Vagina (tissue), 2 donors: ENCODE measurements at regions not wholly inside any gene's neighbourhood (a gene's known extent, or its start where the extent isn't known, plus 50 kb on each side); places are given as distances from the start of the nearest gene placed in this dataset.

ENCODE experiments used
- POLR2A ChIP-seq, 2 donors: fragments of 450-650 bp; IDR thresholded peaks; one replicate each; pipeline ENCODE4 v1.6.1; 2017; ENCODE audit warnings: antibody characterized with exemption in 2 of 2, mild to moderate bottlenecking in 2 of 2, moderate library complexity in 2 of 2
- POLR2AphosphoS5 ChIP-seq, 2 donors: sonication (generic); formaldehyde crosslinking; IDR thresholded peaks; one replicate each; pipeline ENCODE4 v1.9.0; 2017; ENCODE audit warnings: antibody characterized with exemption in 2 of 2, mild to moderate bottlenecking in 2 of 2, low read depth in 1 of 2; ENCODE audit not compliant: insufficient read depth in 1 of 2
- TF ChIP-seq, protein P1 (sequence below), 3 experiments: fragments of 450-650 bp in 2 of 3; fragments of 200-600 bp in 1 of 3; sonication (generic) in 1 of 3; IDR thresholded peaks; one replicate each; pipeline ENCODE4 v1.5.1; 2017 to 2019; ENCODE audit warnings: antibody characterized with exemption in 3 of 3, mild to moderate bottlenecking in 2 of 3, moderate library complexity in 2 of 3

DNA sequence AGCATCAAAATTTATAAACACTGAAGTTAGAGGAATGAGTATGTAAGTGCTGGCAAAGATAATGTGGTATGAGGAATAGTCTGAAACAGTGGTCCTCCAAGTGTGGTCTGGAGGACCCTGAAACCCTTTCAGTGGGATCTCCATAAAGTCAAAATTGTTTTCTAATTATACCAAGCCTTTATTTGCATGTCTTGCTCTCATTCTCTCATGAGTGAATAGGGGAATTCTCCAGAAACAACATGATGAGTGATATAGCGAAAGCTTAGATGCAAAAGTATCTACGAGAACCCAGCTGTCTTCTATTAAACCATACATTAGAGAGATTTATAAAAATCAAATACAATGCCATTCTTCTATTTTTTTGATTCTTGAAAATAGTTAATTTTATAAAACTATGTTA, 145.0 kb upstream of the RAG2 start:
- TF ChIP-seq POLR2AphosphoS5 (IDR thresholded peaks at IDR 0.05; ENCODE audit: insufficient read depth in 1 of 2, low read depth in 1 of 2) (no peak), POLR2A (IDR thresholded peaks at IDR 0.05) (no peak)
- TF ChIP-seq, protein P1, sequence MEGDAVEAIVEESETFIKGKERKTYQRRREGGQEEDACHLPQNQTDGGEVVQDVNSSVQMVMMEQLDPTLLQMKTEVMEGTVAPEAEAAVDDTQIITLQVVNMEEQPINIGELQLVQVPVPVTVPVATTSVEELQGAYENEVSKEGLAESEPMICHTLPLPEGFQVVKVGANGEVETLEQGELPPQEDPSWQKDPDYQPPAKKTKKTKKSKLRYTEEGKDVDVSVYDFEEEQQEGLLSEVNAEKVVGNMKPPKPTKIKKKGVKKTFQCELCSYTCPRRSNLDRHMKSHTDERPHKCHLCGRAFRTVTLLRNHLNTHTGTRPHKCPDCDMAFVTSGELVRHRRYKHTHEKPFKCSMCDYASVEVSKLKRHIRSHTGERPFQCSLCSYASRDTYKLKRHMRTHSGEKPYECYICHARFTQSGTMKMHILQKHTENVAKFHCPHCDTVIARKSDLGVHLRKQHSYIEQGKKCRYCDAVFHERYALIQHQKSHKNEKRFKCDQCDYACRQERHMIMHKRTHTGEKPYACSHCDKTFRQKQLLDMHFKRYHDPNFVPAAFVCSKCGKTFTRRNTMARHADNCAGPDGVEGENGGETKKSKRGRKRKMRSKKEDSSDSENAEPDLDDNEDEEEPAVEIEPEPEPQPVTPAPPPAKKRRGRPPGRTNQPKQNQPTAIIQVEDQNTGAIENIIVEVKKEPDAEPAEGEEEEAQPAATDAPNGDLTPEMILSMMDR (IDR thresholded peaks at IDR 0.05): no peak
